ENCODE measurements at regions not wholly inside any gene's neighbourhood (a gene's known extent, or its start where the extent isn't known, plus 50 kb on each side); places are given as distances from the start of the nearest gene placed in this dataset.

DNA sequence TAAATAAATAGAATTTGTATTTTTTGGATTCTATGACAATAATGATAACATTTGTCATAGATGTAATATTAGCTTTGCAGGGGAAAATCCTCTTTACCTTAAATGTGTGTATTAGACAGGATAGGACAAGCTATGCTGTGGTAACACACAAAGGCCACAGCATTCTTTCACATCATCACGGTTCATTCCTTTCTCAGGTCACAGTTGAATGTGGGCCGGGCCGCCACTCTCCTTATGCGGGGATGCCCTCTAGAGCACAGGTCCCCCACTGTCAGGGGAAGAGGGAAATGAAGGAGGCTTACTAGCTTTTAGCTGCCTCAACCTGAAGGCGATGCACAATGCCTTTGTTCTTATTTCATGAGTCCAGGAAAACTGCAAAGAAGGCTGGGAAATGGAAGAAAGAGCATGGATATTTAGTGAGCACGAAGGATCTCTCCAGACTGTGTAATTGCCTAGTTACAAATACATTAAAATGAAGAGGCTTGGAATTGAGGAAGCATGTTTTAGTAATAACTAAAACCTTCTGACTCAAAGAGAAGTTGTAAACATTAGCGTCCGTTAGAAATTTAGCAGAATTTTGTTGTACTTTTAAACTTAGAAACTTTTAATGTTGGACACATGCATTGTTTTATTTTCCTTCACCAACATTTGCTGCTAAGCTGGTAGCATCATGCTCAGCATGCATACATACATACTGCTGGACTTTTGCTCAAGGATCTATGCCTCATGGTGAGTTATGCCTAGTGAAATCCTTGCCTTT is 248.9 kb upstream of the FOXQ1 start:
- no peak overlapping the region for H3K4me3 Mint-ChIP-seq
- no peak overlapping the region for H3K9ac ChIP-seq
- H3K36me3 Mint-ChIP-seq, result peaks cover 1% of the 10 kb centered on the region
- no peak overlapping the region for H3K4me2 ChIP-seq
- peak; percentile 41 for DNase-seq (ENCODE audit: low spot score)
- no peaks in the 10 kb centered on the region for H3K4me1 ChIP-seq
- no peaks in the 10 kb centered on the region for H3F3A ChIP-seq (ENCODE audit: low read depth)
- peaks cover 2% of the 10 kb centered on the region for H3K27me3 Mint-ChIP-seq (ENCODE audit: insufficient read depth, low read depth)
- no peak overlapping the region for H2AFZ ChIP-seq (replicated peaks)
- H3K4me3 ChIP-seq, result no peak overlapping the region
- H3K27ac ChIP-seq, result no peak overlapping the region
- no peaks in the 10 kb centered on the region for H4K20me1 ChIP-seq (ENCODE audit: low read depth)
- H3K36me3 ChIP-seq, result no peaks in the 10 kb centered on the region
- H3K9me3 Mint-ChIP-seq, result peaks cover 11% of the 10 kb centered on the region
- no peaks in the 10 kb centered on the region for H3K9me3 ChIP-seq (ENCODE audit: low read depth)
- H3K79me2 ChIP-seq (ENCODE audit: low read depth), result no peaks in the 10 kb centered on the region
- TF ChIP-seq, protein P1, sequence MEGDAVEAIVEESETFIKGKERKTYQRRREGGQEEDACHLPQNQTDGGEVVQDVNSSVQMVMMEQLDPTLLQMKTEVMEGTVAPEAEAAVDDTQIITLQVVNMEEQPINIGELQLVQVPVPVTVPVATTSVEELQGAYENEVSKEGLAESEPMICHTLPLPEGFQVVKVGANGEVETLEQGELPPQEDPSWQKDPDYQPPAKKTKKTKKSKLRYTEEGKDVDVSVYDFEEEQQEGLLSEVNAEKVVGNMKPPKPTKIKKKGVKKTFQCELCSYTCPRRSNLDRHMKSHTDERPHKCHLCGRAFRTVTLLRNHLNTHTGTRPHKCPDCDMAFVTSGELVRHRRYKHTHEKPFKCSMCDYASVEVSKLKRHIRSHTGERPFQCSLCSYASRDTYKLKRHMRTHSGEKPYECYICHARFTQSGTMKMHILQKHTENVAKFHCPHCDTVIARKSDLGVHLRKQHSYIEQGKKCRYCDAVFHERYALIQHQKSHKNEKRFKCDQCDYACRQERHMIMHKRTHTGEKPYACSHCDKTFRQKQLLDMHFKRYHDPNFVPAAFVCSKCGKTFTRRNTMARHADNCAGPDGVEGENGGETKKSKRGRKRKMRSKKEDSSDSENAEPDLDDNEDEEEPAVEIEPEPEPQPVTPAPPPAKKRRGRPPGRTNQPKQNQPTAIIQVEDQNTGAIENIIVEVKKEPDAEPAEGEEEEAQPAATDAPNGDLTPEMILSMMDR (IDR thresholded peaks at IDR 0.05), result peak; percentile 26
- no peak for TF ChIP-seq EZH2 (IDR thresholded peaks at IDR 0.05)
- peaks cover 9% of the 10 kb centered on the region for H3K4me1 Mint-ChIP-seq
- H3K27ac Mint-ChIP-seq, result no peak overlapping the region
- no peaks in the 10 kb centered on the region for H3K27me3 ChIP-seq

DNA sequence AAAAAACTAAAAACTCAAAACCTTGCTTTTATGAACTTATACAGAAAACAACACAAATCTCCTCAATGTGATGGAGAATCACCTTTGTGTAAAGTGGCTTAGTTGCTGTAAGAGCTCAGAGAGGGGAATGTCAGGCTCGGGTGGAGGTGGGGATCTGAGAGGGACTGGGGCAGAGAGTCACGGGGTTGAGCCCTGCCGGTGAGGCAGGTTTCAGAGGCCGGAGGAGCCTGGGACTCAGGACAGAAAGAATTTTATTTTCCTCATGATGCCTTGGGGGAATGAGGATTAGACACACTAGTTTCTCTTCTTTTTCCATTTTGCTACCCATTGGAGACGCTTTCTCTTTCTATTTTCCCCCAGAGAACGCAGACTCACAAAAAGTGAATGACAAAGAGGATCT is 252.3 kb upstream of the FOXQ1 start:
- TF ChIP-seq EZH2 (IDR thresholded peaks at IDR 0.05), result no peak
- no peak for TF ChIP-seq EZH2phosphoT487 (IDR thresholded peaks at IDR 0.05)
- TF ChIP-seq, protein P1 (IDR thresholded peaks at IDR 0.05), result no peak
- H3K4me2 ChIP-seq, result no peak overlapping the region
- H3K27me3 ChIP-seq, result no peaks in the 10 kb centered on the region
- no peak overlapping the region for H3K4me3 Mint-ChIP-seq
- H3F3A ChIP-seq (ENCODE audit: low read depth), result no peaks in the 10 kb centered on the region
- H3K4me1 ChIP-seq, result no peaks in the 10 kb centered on the region
- H3K4me1 Mint-ChIP-seq, result peaks cover 14% of the 10 kb centered on the region
- H3K36me3 ChIP-seq, result no peaks in the 10 kb centered on the region
- peak overlapping the region; percentile 72 for H3K27ac Mint-ChIP-seq
- no peaks in the 10 kb centered on the region for H3K9me3 ChIP-seq (ENCODE audit: low read depth)
- H3K79me2 ChIP-seq (ENCODE audit: low read depth), result no peaks in the 10 kb centered on the region
- H3K9ac ChIP-seq, result no peak overlapping the region
- no peaks in the 10 kb centered on the region for H4K20me1 ChIP-seq (ENCODE audit: low read depth)
- no peak overlapping the region for H2AFZ ChIP-seq (replicated peaks)
- H3K9me3 Mint-ChIP-seq, result peaks cover 11% of the 10 kb centered on the region
- no peak overlapping the region for H3K27ac ChIP-seq
- no peak overlapping the region for H3K4me3 ChIP-seq
- DNase-seq (ENCODE audit: low spot score), result no peak
- peaks cover 2% of the 10 kb centered on the region for H3K27me3 Mint-ChIP-seq (ENCODE audit: insufficient read depth, low read depth)
- no peaks in the 10 kb centered on the region for H3K36me3 Mint-ChIP-seq

DNA sequence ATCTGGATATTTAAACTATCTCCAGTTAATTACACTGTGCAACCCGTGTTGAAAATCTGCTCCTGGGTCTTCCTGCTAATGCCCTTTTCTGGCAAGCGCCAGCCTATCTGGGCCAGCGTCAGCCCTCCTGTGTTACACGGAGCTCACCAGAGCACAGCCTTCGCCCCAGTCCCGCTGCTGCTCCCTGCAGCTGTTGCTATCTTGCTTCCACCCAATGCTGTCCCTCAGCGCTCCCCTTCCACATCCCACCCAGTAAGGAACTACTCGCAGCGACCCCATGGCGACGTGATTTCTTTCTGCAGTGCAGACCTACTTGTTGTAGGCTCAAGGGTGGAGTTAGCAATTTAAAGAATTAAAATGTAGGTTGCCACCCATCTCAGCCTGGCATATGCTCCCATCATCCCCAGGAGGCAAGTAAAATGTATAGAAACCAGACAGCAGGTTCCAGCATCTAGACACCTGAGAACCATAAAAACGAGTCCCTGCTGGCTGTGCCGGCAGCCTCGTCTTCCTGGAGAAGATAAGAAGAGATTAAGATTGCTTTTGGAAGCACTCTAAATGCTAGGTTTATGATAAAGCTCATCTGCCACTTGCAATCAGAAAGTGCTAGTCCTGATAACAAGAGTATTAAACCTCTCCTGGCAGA is 254.3 kb upstream of the FOXQ1 start:
- no peaks in the 10 kb centered on the region for H3K36me3 Mint-ChIP-seq
- H3K4me1 Mint-ChIP-seq, result peaks cover 8% of the 10 kb centered on the region
- no peak for TF ChIP-seq EZH2phosphoT487 (IDR thresholded peaks at IDR 0.05)
- TF ChIP-seq EZH2 (IDR thresholded peaks at IDR 0.05), result no peak
- TF ChIP-seq, protein P1 (IDR thresholded peaks at IDR 0.05), result no peak
- H3K27me3 Mint-ChIP-seq (ENCODE audit: insufficient read depth, low read depth), result peaks cover 2% of the 10 kb centered on the region
- no peaks in the 10 kb centered on the region for H3K4me1 ChIP-seq
- no peaks in the 10 kb centered on the region for H3F3A ChIP-seq (ENCODE audit: low read depth)
- H3K4me3 ChIP-seq, result no peak overlapping the region
- H3K27ac ChIP-seq, result no peak overlapping the region
- peaks cover 9% of the 10 kb centered on the region for H3K9me3 Mint-ChIP-seq
- no peak overlapping the region for H2AFZ ChIP-seq (replicated peaks)
- H3K4me2 ChIP-seq, result no peak overlapping the region
- H3K79me2 ChIP-seq (ENCODE audit: low read depth), result no peaks in the 10 kb centered on the region
- H3K9me3 ChIP-seq (ENCODE audit: low read depth), result no peaks in the 10 kb centered on the region
- DNase-seq (ENCODE audit: low spot score), result no peak
- no peaks in the 10 kb centered on the region for H3K36me3 ChIP-seq
- H3K27me3 ChIP-seq, result no peaks in the 10 kb centered on the region
- H3K27ac Mint-ChIP-seq, result peak overlapping the region; percentile 10
- no peak overlapping the region for H3K9ac ChIP-seq
- H4K20me1 ChIP-seq (ENCODE audit: low read depth), result no peaks in the 10 kb centered on the region
- peak overlapping the region; percentile 8 for H3K4me3 Mint-ChIP-seq
